H1 (cell line): ENCODE measurements at regions not wholly inside any gene's neighbourhood (a gene's known extent, or its start where the extent isn't known, plus 50 kb on each side); places are given as distances from the start of the nearest gene placed in this dataset.

Source experiments
- CTCF ChIA-PET: fragments of 300-600 bp; sonication (Branson Sonifier 250); formaldehyde crosslinking; loops from one replicate; lab custom pipeline; 2021; ENCODE audit not compliant: partially characterized antibody; lab: Charles Lee
- POLR2A ChIA-PET: fragments of 300-600 bp; sonication (Branson Sonifier 250); formaldehyde crosslinking; loops from one replicate; lab custom pipeline; 2021; ENCODE audit warnings: inconsistent platforms; ENCODE audit not compliant: partially characterized antibody; lab: Charles Lee
- DNase-seq, 2 experiments: peaks; one replicate each; pipeline versions ENCODE4 v3.0.0 to v3.0.0-alpha.2; 2010 to 2022; ENCODE audit warnings: low spot score in 2 of 2, low read depth in 1 of 2, mixed read lengths in 1 of 2
- FAIRE-seq: peaks from 2 replicates; lab custom pipeline; 2011; peaks lifted over from hg19 to GRCh38; lab: Jason Lieb, UNC
- H2AFZ ChIP-seq: 2 replicates; pipeline ENCODE4 v1.8.1; 2012; ENCODE audit warnings: low read length, inconsistent platforms
- H2AK5ac ChIP-seq: 2 replicates; pipeline ENCODE4 v1.6.1; 2013; ENCODE audit warnings: low read depth, low read length
- H2BK120ac ChIP-seq: replicated peaks from 2 replicates; pipeline ENCODE3; 2013; ENCODE audit warnings: low read depth, low read length, inconsistent platforms
- H2BK12ac ChIP-seq: 2 replicates; pipeline ENCODE4 v1.6.1; 2013; ENCODE audit warnings: low read depth, low read length
- H2BK15ac ChIP-seq: 2 replicates; pipeline ENCODE4 v1.6.1; 2013; ENCODE audit warnings: low read length
- H2BK20ac ChIP-seq: 2 replicates; pipeline ENCODE4 v1.6.1; 2013; ENCODE audit warnings: low read length
- H2BK5ac ChIP-seq: 2 replicates; pipeline ENCODE4 v1.6.1; 2013; ENCODE audit warnings: low read depth, low read length
- H3K14ac ChIP-seq: 2 replicates; pipeline ENCODE4 v1.6.1; 2013; ENCODE audit warnings: inconsistent platforms; ENCODE audit not compliant: insufficient read length
- H3K18ac ChIP-seq: 2 replicates; pipeline ENCODE4 v1.6.1; 2013; ENCODE audit warnings: low read length; ENCODE audit errors: extremely low read depth
- H3K23ac ChIP-seq: 2 replicates; pipeline ENCODE4 v1.6.1; 2013; ENCODE audit warnings: inconsistent platforms; ENCODE audit not compliant: insufficient read length
- H3K23me2 ChIP-seq: 2 replicates; pipeline ENCODE4 v1.6.1; 2013; ENCODE audit warnings: low read depth, low read length
- H3K27ac ChIP-seq: 2 replicates; pipeline ENCODE4 v1.6.1; 2011; ENCODE audit warnings: low read depth, low read length, inconsistent platforms
- H3K27me3 ChIP-seq, 4 experiments: replicated peaks in 1 of 4; 1 replicate in 1 of 4; 2 replicates in 3 of 4; pipeline versions ENCODE4 v1.6.1 to v1.8.1; 2011 to 2013; ENCODE audit warnings: low read length in 3 of 4, mild to moderate bottlenecking in 3 of 4, inconsistent platforms in 2 of 4, mixed read lengths in 2 of 4, moderate library complexity in 1 of 4; ENCODE audit not compliant: control insufficient read depth in 3 of 4, insufficient read depth in 3 of 4; ENCODE audit errors: extremely low read depth in 1 of 4
- H3K36me3 ChIP-seq, 4 experiments: 2 replicates each; pipeline versions ENCODE4 v1.6.1 to v1.8.1; 2011 to 2013; ENCODE audit warnings: mild to moderate bottlenecking in 4 of 4, low read length in 3 of 4, moderate library complexity in 2 of 4, control low read depth in 1 of 4, inconsistent platforms in 1 of 4; ENCODE audit not compliant: insufficient read depth in 4 of 4, control insufficient read depth in 2 of 4
- H3K4ac ChIP-seq: replicated peaks from 2 replicates; pipeline ENCODE3; 2013; ENCODE audit warnings: low read length, low read depth, mixed read lengths, inconsistent platforms; ENCODE audit not compliant: insufficient read length
- H3K4me1 ChIP-seq, 4 experiments: replicated peaks in 1 of 4; 1 replicate in 1 of 4; 2 replicates in 3 of 4; pipeline versions ENCODE4 v1.6.1 to v1.8.1; 2011 to 2013; ENCODE audit warnings: low read length in 3 of 4, inconsistent platforms in 2 of 4, mixed read lengths in 1 of 4; ENCODE audit not compliant: insufficient read depth in 4 of 4, control insufficient read depth in 3 of 4
- H3K4me2 ChIP-seq, 2 experiments: 2 replicates each; pipeline versions ENCODE4 v1.6.1 to v1.8.1; 2011 to 2013; ENCODE audit warnings: low read depth in 2 of 2, low read length in 2 of 2, control low read depth in 1 of 2, inconsistent platforms in 1 of 2, mild to moderate bottlenecking in 1 of 2; ENCODE audit not compliant: insufficient read depth in 1 of 2
- H3K4me3 ChIP-seq, 4 experiments: fragments of 200-600, 300-600 bp in 1 of 4; sonication (generic), shearing (Covaris generic), sonication (Bioruptor Twin) in 1 of 4; 2 replicates each; pipeline versions ENCODE4 v1.5.1 to v1.8.1; 2011 to 2016; ENCODE audit warnings: low read length in 4 of 4, low read depth in 3 of 4, control low read depth in 2 of 4, inconsistent platforms in 2 of 4, mild to moderate bottlenecking in 2 of 4, mixed read lengths in 1 of 4, moderate library complexity in 1 of 4; ENCODE audit not compliant: insufficient read depth in 2 of 4; ENCODE audit errors: extremely low read depth in 1 of 4
- H3K56ac ChIP-seq: replicated peaks from 2 replicates; pipeline ENCODE3; 2013; ENCODE audit warnings: low read depth, mild to moderate bottlenecking, mixed read lengths, low read length, inconsistent platforms; ENCODE audit not compliant: insufficient read length
- H3K79me1 ChIP-seq: 2 replicates; pipeline ENCODE4 v1.6.1; 2013; ENCODE audit warnings: low read depth, low read length, control low read depth
- H3K79me2 ChIP-seq, 2 experiments: 2 replicates each; pipeline versions ENCODE4 v1.6.1 to v1.8.1; 2012 to 2013; ENCODE audit warnings: low read length in 2 of 2, mild to moderate bottlenecking in 2 of 2, inconsistent platforms in 1 of 2; ENCODE audit not compliant: insufficient read depth in 2 of 2, control insufficient read depth in 1 of 2
- H3K9ac ChIP-seq, 4 experiments: replicated peaks in 1 of 4; 1 replicate in 1 of 4; 2 replicates in 3 of 4; pipeline versions ENCODE4 v1.6.1 to v1.8.1; 2011 to 2013; ENCODE audit warnings: low read depth in 3 of 4, low read length in 3 of 4, control low read depth in 2 of 4, mild to moderate bottlenecking in 2 of 4, moderate library complexity in 2 of 4, inconsistent platforms in 1 of 4; ENCODE audit errors: extremely low read depth in 1 of 4
- H3K9me3 ChIP-seq, 2 experiments: 2 replicates each; pipeline versions ENCODE4 v1.6.1 to v1.8.1; 2012 to 2013; ENCODE audit warnings: mild to moderate bottlenecking in 2 of 2, moderate library complexity in 2 of 2, control low read depth in 1 of 2, inconsistent platforms in 1 of 2, low read depth in 1 of 2, low read length in 1 of 2, mixed read lengths in 1 of 2; ENCODE audit not compliant: insufficient read depth in 2 of 2
- H4K20me1 ChIP-seq, 2 experiments: replicated peaks in 1 of 2; 2 replicates each; pipeline versions ENCODE3 to v1.8.1; 2011 to 2013; ENCODE audit warnings: inconsistent platforms in 2 of 2, low read length in 2 of 2, mild to moderate bottlenecking in 1 of 2; ENCODE audit not compliant: insufficient read depth in 2 of 2, control insufficient read depth in 1 of 2
- H4K5ac ChIP-seq: 2 replicates; pipeline ENCODE4 v1.6.1; 2013; ENCODE audit warnings: low read length, low read depth, mixed read lengths, inconsistent platforms; ENCODE audit not compliant: insufficient read length
- H4K8ac ChIP-seq: 2 replicates; pipeline ENCODE4 v1.8.0; 2013; ENCODE audit warnings: mild to moderate bottlenecking, moderate library complexity, low read length, inconsistent platforms; ENCODE audit not compliant: insufficient read depth; ENCODE audit errors: extremely low read depth
- H4K91ac ChIP-seq: replicated peaks from 2 replicates; pipeline ENCODE3; 2013; ENCODE audit warnings: low read length, mixed read lengths, inconsistent platforms; ENCODE audit not compliant: insufficient read length
- EZH2 ChIP-seq: fragments of 200-600 bp; sonication (generic); IDR thresholded peaks from 2 replicates; pipeline ENCODE4 v1.7.1; 2012; ENCODE audit warnings: low read depth, mild to moderate bottlenecking, moderate library complexity, low read length, inconsistent platforms; ENCODE audit not compliant: severe bottlenecking
- JUND ChIP-seq: IDR thresholded peaks from 2 replicates; pipeline ENCODE4 v1.6.1; 2011; ENCODE audit warnings: mild to moderate bottlenecking, improper control_type of control experiment, low read length
- SUZ12 ChIP-seq: fragments of 200-600 bp; sonication (generic); IDR thresholded peaks from 2 replicates; pipeline ENCODE4 v1.6.1; 2012; ENCODE audit warnings: mild to moderate bottlenecking, inconsistent platforms, low read length, moderate library complexity, mixed read lengths
- WGBS, 2 experiments: shearing (Covaris generic) in 1 of 2; methylation state at CpG; one replicate each; pipeline versions ENCODE4 v1.1.6 to v1.1.7; 2013 to 2015; ENCODE audit warnings: low lambda C conversion rate in 2 of 2, mixed read lengths in 2 of 2, inconsistent platforms in 1 of 2, low coverage in 1 of 2, missing lambda C conversion rate in 1 of 2; ENCODE audit not compliant: insufficient replicate concordance in 2 of 2, insufficient coverage in 1 of 2, insufficient read length in 1 of 2; ENCODE audit errors: extremely low coverage in 1 of 2, missing lambda C conversion rate in 1 of 2; 5-methylcytosine and 5-hydroxymethylcytosine counted together

DNA sequence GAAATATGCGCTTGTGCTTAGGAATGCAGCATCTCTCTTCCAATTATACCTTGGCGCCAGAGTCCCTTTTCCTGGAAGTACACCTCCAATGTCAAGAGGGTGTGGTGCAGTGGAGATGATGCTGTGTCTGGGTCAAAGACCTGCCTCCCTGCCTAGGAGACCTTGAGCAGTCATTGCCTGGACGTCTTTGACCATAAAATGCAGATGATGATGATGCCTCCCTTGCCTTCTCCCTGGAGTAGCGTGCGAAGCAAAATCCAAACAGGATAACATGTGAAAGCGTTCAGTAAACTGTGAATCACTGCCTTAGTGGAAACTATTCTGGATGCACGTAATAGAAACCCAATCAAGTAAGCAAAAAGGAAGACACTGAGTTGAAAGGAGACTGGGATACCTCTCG is 97.4 kb upstream of the ARMC2 start:
- H3K23ac ChIP-seq: no peak overlapping the region
- H3K79me1 ChIP-seq: no peaks in the 10 kb centered on the region
- H2AK5ac ChIP-seq: no peak overlapping the region
- H3K4me2 ChIP-seq: no peak overlapping the region
- H3K56ac ChIP-seq: no peak overlapping the region
- H3K14ac ChIP-seq: no peak overlapping the region
- 91% methylated on average over 8 of the region's 8 CpGs; no CpG with 5 or more reads in 1 of the 2 experiments for WGBS, 2 experiments
- H2BK5ac ChIP-seq: no peak overlapping the region
- H2BK120ac ChIP-seq: no peak overlapping the region
- CTCF ChIA-PET: interaction anchor here (1.1 to 1.7 kb wide), 2 partner anchors 9 to 29 kb away, joined by 3 to 5 read pairs; no protein-coding TSS in a partner anchor
- H2BK12ac ChIP-seq: no peak overlapping the region
- no peak overlapping the region for H3K9ac ChIP-seq
- POLR2A ChIA-PET: interaction anchor here (1.2 kb wide), 1 partner anchor 10 kb away, joined by 3 read pairs; no protein-coding TSS in a partner anchor
- peaks cover 0 to 2% (median 0%) of the 10 kb centered on the region in 4 experiments; a peak in 2 of 7 replicates for H3K4me1 ChIP-seq
- FAIRE-seq (no peak), DNase-seq (no peak)
- no peak overlapping the region for H2BK20ac ChIP-seq
- no peaks in the 10 kb centered on the region for H4K20me1 ChIP-seq
- no peak overlapping the region for H4K91ac ChIP-seq
- no peaks in the 10 kb centered on the region for H3K36me3 ChIP-seq
- no peak overlapping the region for H4K5ac ChIP-seq
- no peak overlapping the region for H3K4ac ChIP-seq
- no peak overlapping the region for H3K27ac ChIP-seq
- H3K18ac ChIP-seq: no peak overlapping the region
- no peak for TF ChIP-seq EZH2
- TF ChIP-seq JUND: no peak
- TF ChIP-seq SUZ12: no peak
- H3K79me2 ChIP-seq: no peaks in the 10 kb centered on the region
- H4K8ac ChIP-seq: no peak overlapping the region
- no peak overlapping the region for H2BK15ac ChIP-seq
- no peaks in the 10 kb centered on the region for H3K9me3 ChIP-seq
- no peak overlapping the region for H3K4me3 ChIP-seq
- no peaks in the 10 kb centered on the region for H3K27me3 ChIP-seq
- no peak overlapping the region for H2AFZ ChIP-seq
- H3K23me2 ChIP-seq: no peaks in the 10 kb centered on the region
